Spinal cord (tissue), 9 donors: ENCODE measurements at regions not wholly inside any gene's neighbourhood (a gene's known extent, or its start where the extent isn't known, plus 50 kb on each side); places are given as distances from the start of the nearest gene placed in this dataset.
"Not testable (repeated sequence)": the region's sequence is repeated elsewhere in the genome, so short reads cannot be mapped to it uniquely, and the experiment has no call there.

Source experiments
- DNase-seq, 6 donors: peaks; one replicate each; pipeline versions ENCODE4 v3.0.0 to v3.0.0-alpha.2; 2013 to 2015; ENCODE audit warnings: low spot score in 6 of 6, low read depth in 4 of 6
- H3K27ac ChIP-seq: one replicate; pipeline ENCODE4 v1.5.1; 2013; ENCODE audit warnings: low read depth, low read length, control low read depth
- H3K27me3 ChIP-seq: one replicate; pipeline ENCODE4 v1.6.1; 2013; ENCODE audit warnings: low read length; ENCODE audit not compliant: control insufficient read depth, insufficient read depth
- H3K36me3 ChIP-seq: one replicate; pipeline ENCODE4 v1.6.1; 2013; ENCODE audit warnings: low read length; ENCODE audit not compliant: control insufficient read depth, insufficient read depth
- H3K4me1 ChIP-seq: one replicate; pipeline ENCODE4 v1.6.1; 2013; ENCODE audit warnings: low read length; ENCODE audit not compliant: control insufficient read depth, insufficient read depth
- H3K4me3 ChIP-seq: one replicate; pipeline ENCODE4 v1.5.1; 2013; ENCODE audit warnings: low read depth, low read length, control low read depth
- H3K9me3 ChIP-seq: one replicate; pipeline ENCODE4 v1.6.1; 2013; ENCODE audit warnings: low read length; ENCODE audit not compliant: control insufficient read depth, insufficient read depth
- WGBS: methylation state at CpG from one replicate; pipeline ENCODE4 v1.1.5; 2013; ENCODE audit warnings: missing lambda C conversion rate; ENCODE audit not compliant: insufficient coverage; 5-methylcytosine and 5-hydroxymethylcytosine counted together
- donor health status: healthy.

- Histone ChIP-seq H3K36me3 (no peaks in the 10 kb centered on the region), H3K4me3 (no peak overlapping the region), H3K27me3 (no peaks in the 10 kb centered on the region), H3K4me1 (no peaks in the 10 kb centered on the region), H3K27ac (no peak overlapping the region), H3K9me3 (no peaks in the 10 kb centered on the region)
- 70% methylated on average over 9 of the region's 12 CpGs for WGBS
- peak in 1 of 6 donors; percentile 22 for DNase-seq
Observed at GRCh38 chr2:103166456-103167324, 404.9 kb downstream of the TMEM182 start.

GRCh38 chr2:103167599-103167998 is 405.8 kb downstream of the TMEM182 start:
- WGBS, result 93% methylated on average over 9 of the region's 9 CpGs
- Histone ChIP-seq H3K27ac (no peak overlapping the region), H3K4me3 (no peak overlapping the region), H3K9me3 (no peaks in the 10 kb centered on the region), H3K27me3 (no peaks in the 10 kb centered on the region), H3K36me3 (no peaks in the 10 kb centered on the region), H3K4me1 (no peaks in the 10 kb centered on the region)
- no peak for DNase-seq

DNA sequence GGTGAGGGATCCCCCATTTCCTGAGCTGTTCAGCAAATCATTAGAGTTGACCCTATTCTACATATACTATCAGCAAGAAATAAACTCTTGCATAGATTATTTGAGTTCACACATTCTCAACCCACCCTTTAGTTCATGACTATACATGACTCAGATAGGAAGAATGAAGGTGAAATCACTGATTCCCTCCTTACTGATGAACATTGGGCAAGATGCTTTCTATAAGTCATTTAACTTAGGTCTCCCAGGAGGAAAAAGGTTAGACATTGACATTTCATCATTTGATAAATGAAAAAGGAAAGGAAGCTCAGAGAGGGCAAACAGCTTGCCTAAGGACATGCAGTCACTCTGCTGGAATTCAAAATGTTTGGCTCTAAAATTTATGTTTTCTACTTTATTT is 408.0 kb downstream of the TMEM182 start:
- H3K27ac ChIP-seq, result no peak overlapping the region
- no peaks in the 10 kb centered on the region for H3K36me3 ChIP-seq
- no peak for DNase-seq
- no peaks in the 10 kb centered on the region for H3K9me3 ChIP-seq
- H3K4me1 ChIP-seq, result no peaks in the 10 kb centered on the region
- no peaks in the 10 kb centered on the region for H3K27me3 ChIP-seq
- no peak overlapping the region for H3K4me3 ChIP-seq

DNA sequence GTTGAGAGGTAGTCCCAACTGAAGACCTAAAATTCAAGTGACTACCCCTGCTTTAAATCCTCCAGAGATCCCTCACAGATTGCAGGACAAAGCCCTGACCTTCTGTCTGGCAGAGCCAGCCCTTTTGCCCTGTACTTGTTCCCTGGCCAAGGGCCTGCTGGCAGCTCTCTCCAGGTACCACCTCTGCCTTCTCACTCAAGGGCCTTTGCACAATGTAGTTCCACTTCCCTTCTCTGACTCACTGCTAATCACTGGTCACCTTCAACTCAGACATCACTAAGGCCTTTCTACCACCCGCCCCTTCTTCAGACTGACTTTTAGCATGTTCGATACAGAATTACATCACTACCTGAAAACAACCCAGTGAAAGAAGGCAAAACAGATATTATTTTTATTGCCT is 411.0 kb downstream of the TMEM182 start:
- Histone ChIP-seq H3K36me3 (no peaks in the 10 kb centered on the region), H3K27ac (no peak overlapping the region), H3K4me3 (no peak overlapping the region), H3K27me3 (no peaks in the 10 kb centered on the region), H3K9me3 (no peaks in the 10 kb centered on the region), H3K4me1 (no peaks in the 10 kb centered on the region)
- no peak for DNase-seq
- no CpG with 5 or more reads among the region's 2 CpGs for WGBS

GRCh38 chr2:103174711-103175110 is 412.9 kb downstream of the TMEM182 start:
- no peaks in the 10 kb centered on the region for H3K36me3 ChIP-seq
- no peaks in the 10 kb centered on the region for H3K27me3 ChIP-seq
- no peaks in the 10 kb centered on the region for H3K9me3 ChIP-seq
- no CpG with 5 or more reads among the region's 2 CpGs for WGBS
- H3K27ac ChIP-seq, result no peak overlapping the region
- DNase-seq, result no peak
- no peak overlapping the region for H3K4me3 ChIP-seq
- H3K4me1 ChIP-seq, result peaks cover under 1% of the 10 kb centered on the region

DNA sequence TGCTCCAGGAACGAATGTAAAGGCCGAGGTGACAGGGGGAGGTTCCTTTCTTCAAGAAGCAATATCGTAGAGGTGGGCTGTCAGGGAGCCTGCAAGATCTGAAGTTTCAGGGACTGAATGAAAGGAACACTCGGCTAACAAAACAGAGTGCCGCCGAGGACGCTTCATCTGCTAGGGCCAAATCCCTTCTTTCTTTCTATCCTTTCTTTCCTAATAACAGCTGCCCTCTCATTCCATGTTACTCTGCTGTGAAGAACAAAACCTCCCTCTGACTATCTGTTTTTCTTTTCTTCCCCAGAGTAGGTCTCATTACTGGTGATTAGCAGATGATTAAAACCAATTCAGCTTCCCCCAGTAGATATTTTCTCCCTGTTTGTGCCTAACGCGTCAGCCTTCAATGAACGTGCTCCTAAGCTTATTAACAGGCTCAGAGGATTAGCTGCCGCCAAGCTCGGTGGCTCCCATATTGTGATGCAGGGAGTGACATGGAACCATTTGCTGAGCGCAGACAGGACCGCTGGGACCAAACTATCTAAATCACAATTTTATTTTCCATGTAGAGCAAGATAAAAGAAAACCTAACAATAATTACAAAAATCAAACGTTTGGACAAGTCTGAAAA is 414.6 kb downstream of the TMEM182 start:
- no peaks in the 10 kb centered on the region for H3K27me3 ChIP-seq
- no peak overlapping the region for H3K27ac ChIP-seq
- DNase-seq, result peak in 2 of 6 donors; percentile 80 to 85
- H3K4me1 ChIP-seq, result peaks cover 6% of the 10 kb centered on the region
- 80% methylated on average over 1 of the region's 15 CpGs for WGBS
- no peak overlapping the region for H3K4me3 ChIP-seq
- no peaks in the 10 kb centered on the region for H3K9me3 ChIP-seq
- no peaks in the 10 kb centered on the region for H3K36me3 ChIP-seq

GRCh38 chr2:103179798-103180197 is 418.0 kb downstream of the TMEM182 start:
- Histone ChIP-seq H3K27me3 (no peaks in the 10 kb centered on the region), H3K4me3 (no peak overlapping the region), H3K27ac (no peak overlapping the region), H3K36me3 (no peaks in the 10 kb centered on the region), H3K4me1 (peaks cover 6% of the 10 kb centered on the region), H3K9me3 (no peaks in the 10 kb centered on the region)
- DNase-seq, result peak in 3 of 6 donors; percentile 26 to 79 (median 60)
- no CpG with 5 or more reads among the region's 3 CpGs for WGBS

DNA sequence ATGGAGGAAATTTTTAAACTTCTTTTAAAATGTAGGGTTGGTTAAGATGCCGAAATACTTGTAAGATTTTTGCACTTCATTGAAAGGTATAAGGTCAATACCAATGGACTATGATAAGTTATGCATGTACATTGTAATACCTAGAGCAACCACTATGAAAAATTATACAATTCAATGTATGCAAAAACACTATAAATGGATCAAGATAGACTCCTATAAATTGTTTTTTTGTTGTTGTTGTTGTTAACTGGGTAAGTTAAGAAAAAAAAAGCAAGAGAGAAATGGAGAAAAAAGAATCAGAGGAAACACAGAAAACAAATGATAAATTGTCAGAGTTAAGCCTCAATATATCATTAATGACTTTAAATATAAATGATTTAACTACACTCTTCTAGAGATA is 421.2 kb downstream of the TMEM182 start:
- Histone ChIP-seq H3K4me3 (no peak overlapping the region), H3K4me1 (peaks cover 6% of the 10 kb centered on the region), H3K9me3 (no peaks in the 10 kb centered on the region), H3K36me3 (no peaks in the 10 kb centered on the region), H3K27ac (no peak overlapping the region), H3K27me3 (no peaks in the 10 kb centered on the region)
- DNase-seq, result no peak
- no CpG with 5 or more reads among the region's 1 CpG for WGBS

- no CpG with 5 or more reads among the region's 3 CpGs for WGBS
- Histone ChIP-seq H3K27me3 (no peaks in the 10 kb centered on the region), H3K9me3 (no peaks in the 10 kb centered on the region), H3K4me1 (no peaks in the 10 kb centered on the region), H3K4me3 (no peak overlapping the region), H3K36me3 (no peaks in the 10 kb centered on the region), H3K27ac (no peak overlapping the region)
- no peak for DNase-seq
Observed at GRCh38 chr2:103196802-103197201, 435.0 kb downstream of the TMEM182 start.

GRCh38 chr2:103200774-103201173 is 438.9 kb downstream of the TMEM182 start:
- not testable (repeated sequence) for H3K4me1 ChIP-seq, H3K36me3 ChIP-seq, H3K9me3 ChIP-seq, H3K27me3 ChIP-seq, H3K4me3 ChIP-seq, H3K27ac ChIP-seq, DNase-seq
- WGBS, result 94% methylated on average over 3 of the region's 4 CpGs
